Frontal cortex (tissue), 3 donors: ENCODE measurements at regions not wholly inside any gene's neighbourhood (a gene's known extent, or its start where the extent isn't known, plus 50 kb on each side); places are given as distances from the start of the nearest gene placed in this dataset.

ENCODE experiments used
- DNase-seq, 2 donors: peaks; one replicate each; pipeline ENCODE4 v3.0.0; 2012; ENCODE audit warnings: low spot score in 2 of 2
- FAIRE-seq: peaks from 2 replicates; lab custom pipeline; 2012; peaks lifted over from hg19 to GRCh38; lab: Jason Lieb, UNC
- donor health status: control.
- donor health status: control.
- donor health status: control.

GRCh38 chr1:189349607-189350006 is 1128.1 kb downstream of the BRINP3 start:
- no peak for FAIRE-seq
- no peak for DNase-seq

- FAIRE-seq = no peak
Observed at GRCh38 chr1:189350983-189351616, 1126.6 kb downstream of the BRINP3 start.

GRCh38 chr1:189351960-189352359 is 1125.7 kb downstream of the BRINP3 start:
- no peak for FAIRE-seq
- no peak for DNase-seq

More at GRCh38 chr1:189350983-189351616, 1126.6 kb downstream of the BRINP3 start:
- DNase-seq = no peak

- DNase-seq (no peak), FAIRE-seq (no peak)
Observed at GRCh38 chr1:189356206-189356605, 1121.5 kb downstream of the BRINP3 start.

GRCh38 chr1:189357317-189357716 is 1120.3 kb downstream of the BRINP3 start:
- no peak for DNase-seq
- FAIRE-seq = no peak

GRCh38 chr1:189369612-189370011 is 1108.1 kb downstream of the BRINP3 start:
- DNase-seq (no peak), FAIRE-seq (no peak)

GRCh38 chr1:189374816-189375215 is 1102.8 kb downstream of the BRINP3 start:
- no peak for DNase-seq
- no peak for FAIRE-seq

- FAIRE-seq (no peak), DNase-seq (no peak)
Observed at GRCh38 chr1:189405419-189405818, 1072.2 kb downstream of the BRINP3 start.

- no peak for DNase-seq
- no peak for FAIRE-seq
Observed at GRCh38 chr1:189409774-189410173, 1067.9 kb downstream of the BRINP3 start.

GRCh38 chr1:189424746-189425331 is 1052.8 kb downstream of the BRINP3 start:
- FAIRE-seq (no peak), DNase-seq (no peak)

- DNase-seq (no peak), FAIRE-seq (no peak)
Observed at GRCh38 chr1:189429610-189430009, 1048.1 kb downstream of the BRINP3 start.

- no peak for FAIRE-seq
- no peak for DNase-seq
Observed at GRCh38 chr1:189431447-189431846, 1046.2 kb downstream of the BRINP3 start.

GRCh38 chr1:189432753-189433152 is 1044.9 kb downstream of the BRINP3 start:
- DNase-seq (no peak), FAIRE-seq (no peak)

- DNase-seq (no peak), FAIRE-seq (no peak)
Observed at GRCh38 chr1:189434461-189434860, 1043.2 kb downstream of the BRINP3 start.

GRCh38 chr1:189435398-189435797 is 1042.3 kb downstream of the BRINP3 start:
- FAIRE-seq (no peak), DNase-seq (no peak)

- FAIRE-seq (no peak), DNase-seq (no peak)
Observed at GRCh38 chr1:189438808-189439207, 1038.9 kb downstream of the BRINP3 start.

- FAIRE-seq (no peak), DNase-seq (no peak)
Observed at GRCh38 chr1:189463166-189463565, 1014.5 kb downstream of the BRINP3 start.

GRCh38 chr1:189496768-189497167 is 980.9 kb downstream of the BRINP3 start:
- DNase-seq (no peak), FAIRE-seq (no peak)

GRCh38 chr1:189499736-189500135 is 977.9 kb downstream of the BRINP3 start:
- FAIRE-seq (no peak), DNase-seq (no peak)

- DNase-seq (no peak), FAIRE-seq (no peak)
Observed at GRCh38 chr1:189500778-189501177, 976.9 kb downstream of the BRINP3 start.

- no peak for DNase-seq
- no peak for FAIRE-seq
Observed at GRCh38 chr1:189510827-189511226, 966.8 kb downstream of the BRINP3 start.

GRCh38 chr1:189513091-189513490 is 964.6 kb downstream of the BRINP3 start:
- FAIRE-seq (no peak), DNase-seq (no peak)
